ENCODE measurements at regions not wholly inside any gene's neighbourhood (a gene's known extent, or its start where the extent isn't known, plus 50 kb on each side); places are given as distances from the start of the nearest gene placed in this dataset.

GRCh38 chr12:92516277-92516600, 186.6 kb upstream of the PLEKHG7 start:
- TF ChIP-seq CTCF (conservative IDR thresholded peaks at IDR 0.05; ENCODE audit: low read depth in 2 of 2), result no peak
- no peak for TF ChIP-seq EZH2 (IDR thresholded peaks at IDR 0.05; ENCODE audit: low read depth, unreplicated experiment)
- no peak for TF ChIP-seq POLR2AphosphoS5 (IDR thresholded peaks at IDR 0.05; ENCODE audit: low read depth)
- no peak for TF ChIP-seq REST (IDR thresholded peaks at IDR 0.05; ENCODE audit: unreplicated experiment)
- TF ChIP-seq ZNF331 (CRISPR knock-in tag; IDR thresholded peaks at IDR 0.05; ENCODE audit: low read depth), result no peak
- no peak for TF ChIP-seq EZH2phosphoT487 (IDR thresholded peaks at IDR 0.05; ENCODE audit: unreplicated experiment)
- TF ChIP-seq CREB1 (CRISPR knock-in tag; IDR thresholded peaks at IDR 0.05; ENCODE audit: low read depth), result no peak
- no peak for TF ChIP-seq ETS1 (IDR thresholded peaks at IDR 0.05)

All from GM23338 (cell line).